IgD-negative memory B cell (primary cell): ENCODE measurements at regions not wholly inside any gene's neighbourhood (a gene's known extent, or its start where the extent isn't known, plus 50 kb on each side); places are given as distances from the start of the nearest gene placed in this dataset.
A peak's percentile ranks its signal among the peaks of the same experiment; 100 is the strongest.

Source experiments
- H3K27ac Mint-ChIP-seq, 3 donors: one replicate each; pipeline ENCODE4 v1.8.0; 2020 to 2022; ENCODE audit warnings: mild to moderate bottlenecking in 3 of 3, mixed read lengths in 3 of 3, moderate library complexity in 1 of 3
- H3K27me3 Mint-ChIP-seq: one replicate; pipeline ENCODE4 v1.8.0; 2021; ENCODE audit warnings: mixed read lengths
- H3K36me3 Mint-ChIP-seq: one replicate; pipeline ENCODE4 v1.8.0; 2020; ENCODE audit warnings: mild to moderate bottlenecking, mixed read lengths
- H3K4me1 Mint-ChIP-seq, 3 donors: one replicate each; pipeline ENCODE4 v1.8.0; 2020 to 2022; ENCODE audit warnings: mixed read lengths in 3 of 3, mild to moderate bottlenecking in 1 of 3
- H3K4me3 Mint-ChIP-seq, 4 donors: one replicate each; pipeline ENCODE4 v1.8.0; 2020 to 2022; ENCODE audit warnings: mild to moderate bottlenecking in 4 of 4, mixed read lengths in 4 of 4, moderate library complexity in 3 of 4
- H3K9me3 Mint-ChIP-seq, 3 donors: one replicate each; pipeline ENCODE4 v1.8.0; 2020 to 2021; ENCODE audit warnings: mixed read lengths in 3 of 3, mild to moderate bottlenecking in 1 of 3

- Mint-ChIP-seq H3K4me3 (peak overlapping the region; percentile 35 to 77 (median 68)), H3K36me3 (no peaks in the 10 kb centered on the region), H3K4me1 (peaks cover 40 to 52% (median 47%) of the 10 kb centered on the region in 3 donors), H3K27me3 (no peaks in the 10 kb centered on the region), H3K9me3 (no peaks in the 10 kb centered on the region), H3K27ac (peak overlapping the region; percentile 75 to 95 (median 93))
Measured at GRCh38 chr6:156699017-156699421, 78.2 kb upstream of the ARID1B start.

- Mint-ChIP-seq H3K27ac (peak overlapping the region; percentile 75 to 95 (median 93)), H3K36me3 (no peaks in the 10 kb centered on the region), H3K27me3 (no peaks in the 10 kb centered on the region), H3K9me3 (no peaks in the 10 kb centered on the region), H3K4me3 (peak overlapping the region; percentile 35 to 85 (median 68)), H3K4me1 (peaks cover 40 to 50% (median 47%) of the 10 kb centered on the region in 3 donors)
Measured at GRCh38 chr6:156698239-156699016, 78.8 kb upstream of the ARID1B start.

- Mint-ChIP-seq H3K9me3 (no peaks in the 10 kb centered on the region), H3K36me3 (no peaks in the 10 kb centered on the region), H3K4me1 (peaks cover 38 to 52% (median 48%) of the 10 kb centered on the region in 3 donors), H3K27me3 (no peaks in the 10 kb centered on the region), H3K27ac (peak overlapping the region; percentile 75 to 95 (median 93)), H3K4me3 (peak overlapping the region; percentile 27 to 91 (median 72))
Measured at GRCh38 chr6:156697225-156697830, 79.8 kb upstream of the ARID1B start.

- H3K27me3 Mint-ChIP-seq: peaks cover 2% of the 10 kb centered on the region
- no peaks in the 10 kb centered on the region for H3K9me3 Mint-ChIP-seq
- H3K4me1 Mint-ChIP-seq: peaks cover 39 to 56% (median 55%) of the 10 kb centered on the region in 3 donors
- H3K27ac Mint-ChIP-seq: peak overlapping the region in 2 of 3 donors; percentile 65 to 78
- no peaks in the 10 kb centered on the region for H3K36me3 Mint-ChIP-seq
- peak overlapping the region in 1 of 4 donors; percentile 24 for H3K4me3 Mint-ChIP-seq
Measured at GRCh38 chr6:156695742-156696141, 81.4 kb upstream of the ARID1B start.

GRCh38 chr6:156694679-156695078, 82.5 kb upstream of the ARID1B start:
- Mint-ChIP-seq H3K9me3 (no peaks in the 10 kb centered on the region), H3K4me3 (no peak overlapping the region), H3K27me3 (peaks cover 2% of the 10 kb centered on the region), H3K4me1 (peaks cover 43 to 64% (median 56%) of the 10 kb centered on the region in 3 donors), H3K36me3 (no peaks in the 10 kb centered on the region), H3K27ac (peak overlapping the region in 1 of 3 donors; percentile 13)

GRCh38 chr6:156691018-156691417, 86.2 kb upstream of the ARID1B start:
- Mint-ChIP-seq H3K27ac (peak overlapping the region; percentile 52 to 74 (median 59)), H3K4me3 (peak overlapping the region in 3 of 4 donors; percentile 51 to 79 (median 66)), H3K4me1 (peaks cover 26 to 61% (median 46%) of the 10 kb centered on the region in 3 donors), H3K9me3 (no peaks in the 10 kb centered on the region), H3K36me3 (no peaks in the 10 kb centered on the region), H3K27me3 (peaks cover 2% of the 10 kb centered on the region)

- peaks cover 26 to 61% (median 44%) of the 10 kb centered on the region in 3 donors for H3K4me1 Mint-ChIP-seq
- H3K4me3 Mint-ChIP-seq: peak overlapping the region in 1 of 4 donors; percentile 97
- no peaks in the 10 kb centered on the region for H3K9me3 Mint-ChIP-seq
- H3K27me3 Mint-ChIP-seq: peaks cover 2% of the 10 kb centered on the region
- peak overlapping the region in 1 of 3 donors; percentile 79 for H3K27ac Mint-ChIP-seq
- H3K36me3 Mint-ChIP-seq: no peaks in the 10 kb centered on the region
Measured at GRCh38 chr6:156689656-156690055, 87.5 kb upstream of the ARID1B start.

- Mint-ChIP-seq H3K36me3 (no peaks in the 10 kb centered on the region), H3K27ac (peak overlapping the region in 2 of 3 donors; percentile 79 to 94), H3K4me1 (peaks cover 24 to 57% (median 42%) of the 10 kb centered on the region in 3 donors), H3K4me3 (peak overlapping the region; percentile 80 to 97 (median 92)), H3K27me3 (peaks cover 2% of the 10 kb centered on the region), H3K9me3 (no peaks in the 10 kb centered on the region)
Measured at GRCh38 chr6:156688620-156688971, 88.6 kb upstream of the ARID1B start.

GRCh38 chr6:156687789-156688619, 89.2 kb upstream of the ARID1B start:
- Mint-ChIP-seq H3K27me3 (peaks cover 2% of the 10 kb centered on the region), H3K4me1 (peaks cover 24 to 57% (median 40%) of the 10 kb centered on the region in 3 donors), H3K4me3 (peak overlapping the region; percentile 80 to 97 (median 92)), H3K36me3 (no peaks in the 10 kb centered on the region), H3K27ac (peak overlapping the region; percentile 79 to 94 (median 89)), H3K9me3 (no peaks in the 10 kb centered on the region)

GRCh38 chr6:156686995-156687788, 90.0 kb upstream of the ARID1B start:
- Mint-ChIP-seq H3K27me3 (peaks cover 2% of the 10 kb centered on the region), H3K36me3 (no peaks in the 10 kb centered on the region), H3K27ac (peak overlapping the region; percentile 94 to 97 (median 96)), H3K4me1 (peaks cover 24 to 54% (median 40%) of the 10 kb centered on the region in 3 donors), H3K4me3 (peak overlapping the region; percentile 92 to 97 (median 94)), H3K9me3 (no peaks in the 10 kb centered on the region)

GRCh38 chr6:156686301-156686994, 90.7 kb upstream of the ARID1B start:
- Mint-ChIP-seq H3K4me3 (peak overlapping the region; percentile 89 to 97 (median 94)), H3K9me3 (no peaks in the 10 kb centered on the region), H3K36me3 (no peaks in the 10 kb centered on the region), H3K4me1 (peaks cover 24 to 49% (median 36%) of the 10 kb centered on the region in 3 donors), H3K27ac (peak overlapping the region; percentile 79 to 97 (median 96)), H3K27me3 (peaks cover 2% of the 10 kb centered on the region)

GRCh38 chr6:156685823-156686222, 91.4 kb upstream of the ARID1B start:
- Mint-ChIP-seq H3K36me3 (no peaks in the 10 kb centered on the region), H3K4me1 (peaks cover 20 to 43% (median 30%) of the 10 kb centered on the region in 3 donors), H3K4me3 (peak overlapping the region; percentile 89 to 97 (median 94)), H3K9me3 (no peaks in the 10 kb centered on the region), H3K27ac (peak overlapping the region in 2 of 3 donors; percentile 79 to 96), H3K27me3 (no peaks in the 10 kb centered on the region)

- Mint-ChIP-seq H3K27me3 (no peaks in the 10 kb centered on the region), H3K36me3 (no peaks in the 10 kb centered on the region), H3K9me3 (no peaks in the 10 kb centered on the region), H3K27ac (no peak overlapping the region), H3K4me3 (no peak overlapping the region), H3K4me1 (peaks cover 15 to 24% (median 16%) of the 10 kb centered on the region in 3 donors)
Measured at GRCh38 chr6:156683821-156684220, 93.4 kb upstream of the ARID1B start.
